Sigmoid colon (tissue), 6 donors: ENCODE measurements at regions not wholly inside any gene's neighbourhood (a gene's known extent, or its start where the extent isn't known, plus 50 kb on each side); places are given as distances from the start of the nearest gene placed in this dataset.

Source experiments
- DNase-seq: peaks from one replicate; pipeline ENCODE4 v3.0.0-alpha.2; 2019
- H3K27ac ChIP-seq, 4 donors: fragments of 200-600 bp; sonication (generic); one replicate each; pipeline ENCODE4 v1.5.1; 2016 to 2019; ENCODE audit warnings: mild to moderate bottlenecking in 1 of 4
- H3K27me3 ChIP-seq, 3 donors: fragments of 200-600 bp; sonication (generic); one replicate each; pipeline ENCODE4 v1.5.1; 2019; ENCODE audit warnings: mild to moderate bottlenecking in 1 of 3
- H3K36me3 ChIP-seq, 4 donors: fragments of 200-600 bp; sonication (generic); one replicate each; pipeline ENCODE4 v1.5.1; 2016 to 2019
- H3K4me1 ChIP-seq, 4 donors: fragments of 200-600 bp; sonication (generic); one replicate each; pipeline ENCODE4 v1.5.1; 2017 to 2019
- H3K4me3 ChIP-seq, 4 donors: fragments of 200-600 bp; sonication (generic); one replicate each; pipeline ENCODE4 v1.5.1; 2017 to 2019; ENCODE audit warnings: mild to moderate bottlenecking in 2 of 4, moderate library complexity in 1 of 4
- H3K9me3 ChIP-seq, 4 donors: fragments of 200-600 bp in 3 of 4; sonication (generic) in 3 of 4; one replicate each; pipeline versions ENCODE4 v1.5.1 to v1.6.1; 2013 to 2019
- CTCF ChIP-seq, 4 experiments: fragments of 450-650 bp in 3 of 4; fragments of 200-600 bp in 1 of 4; IDR thresholded peaks; one replicate each; pipeline ENCODE4 v1.5.1; 2016 to 2019; ENCODE audit warnings: antibody characterized with exemption in 4 of 4, mild to moderate bottlenecking in 3 of 4, moderate library complexity in 2 of 4
- EP300 ChIP-seq, 4 donors: sonication (generic); formaldehyde crosslinking; IDR thresholded peaks; one replicate each; pipeline ENCODE4 v1.6.1; 2017; ENCODE audit warnings: antibody characterized with exemption in 4 of 4
- POLR2A ChIP-seq, 2 donors: fragments of 450-650 bp; IDR thresholded peaks; one replicate each; pipeline ENCODE4 v1.6.1; 2016; ENCODE audit warnings: antibody characterized with exemption in 2 of 2, mild to moderate bottlenecking in 2 of 2, moderate library complexity in 2 of 2
- POLR2AphosphoS5 ChIP-seq, 4 donors: sonication (generic); formaldehyde crosslinking; IDR thresholded peaks; one replicate each; pipeline ENCODE4 v1.6.1; 2017; ENCODE audit warnings: antibody characterized with exemption in 4 of 4
- WGBS, 2 donors: extraction: QIAGEN DNeasy Blood & Tissue Kit; methylation state at CpG; one replicate each; pipeline ENCODE4 v1.1.7; 2013; 5-methylcytosine and 5-hydroxymethylcytosine counted together
- intact Hi-C: fragments of 100-400 bp; cut with DNase I; formaldehyde crosslinking; loops from one replicate; pipeline ENCODE4 v1.15.1; 2023
- donor health status: healthy with polysubstance abuse.
- donor health status: healthy.

DNA sequence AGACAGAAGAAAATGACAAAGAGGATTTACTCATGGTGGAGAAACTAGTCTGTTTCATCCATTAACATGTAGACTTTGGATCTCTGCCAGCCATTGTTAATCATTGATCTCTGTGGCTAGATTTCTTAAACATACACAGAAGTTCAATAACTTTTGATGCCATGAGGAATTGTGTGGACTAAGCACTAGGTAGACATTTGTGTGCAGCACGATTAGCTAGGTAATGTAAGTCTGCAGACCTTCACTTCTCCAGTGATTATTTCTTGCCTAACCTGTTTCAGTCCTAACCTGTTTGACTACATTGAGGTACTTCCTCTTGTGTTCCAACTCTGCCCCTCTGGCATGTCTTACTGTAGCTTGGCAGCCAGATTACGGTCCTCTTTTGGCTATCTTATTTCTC is 928.5 kb upstream of the ROBO1 start:
- TF ChIP-seq CTCF (IDR thresholded peaks at IDR 0.05) (no peak), POLR2A (IDR thresholded peaks at IDR 0.05) (no peak), EP300 (IDR thresholded peaks at IDR 0.05) (no peak), POLR2AphosphoS5 (IDR thresholded peaks at IDR 0.05) (no peak)
- no peak for DNase-seq
- no peaks in the 10 kb centered on the region for H3K9me3 ChIP-seq
- H3K27me3 ChIP-seq = no peaks in the 10 kb centered on the region
- H3K36me3 ChIP-seq = no peaks in the 10 kb centered on the region
- 17 to 58% methylated on average over 2 of the region's 2 CpGs for WGBS, 2 donors
- no peak overlapping the region for H3K27ac ChIP-seq
- H3K4me1 ChIP-seq = no peaks in the 10 kb centered on the region
- intact Hi-C loops = no loop called here
- no peak overlapping the region for H3K4me3 ChIP-seq

DNA sequence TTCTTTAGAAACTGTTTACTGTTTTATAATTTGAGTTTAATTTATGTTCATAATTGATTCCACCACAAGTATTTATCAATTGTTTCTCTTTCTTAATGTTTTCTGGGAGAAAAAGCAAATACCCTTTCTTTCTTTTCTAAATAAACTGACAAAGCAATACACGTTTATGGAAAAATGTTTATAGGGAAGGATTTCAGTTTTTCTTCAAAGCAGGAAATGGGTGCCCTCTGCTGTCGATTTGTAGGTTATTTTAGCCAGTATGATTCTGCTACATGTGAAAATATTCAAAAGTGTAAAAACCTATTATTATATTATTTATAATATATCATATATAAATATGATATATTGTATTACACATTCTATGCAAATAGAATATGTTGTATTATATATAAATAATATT is 921.0 kb upstream of the ROBO1 start:
- Histone ChIP-seq H3K9me3 (no peaks in the 10 kb centered on the region), H3K36me3 (no peaks in the 10 kb centered on the region), H3K27me3 (no peaks in the 10 kb centered on the region), H3K4me1 (no peaks in the 10 kb centered on the region), H3K4me3 (no peak overlapping the region), H3K27ac (no peak overlapping the region)
- DNase-seq = no peak
- WGBS, 2 donors = 1 to 4% methylated on average over 2 of the region's 2 CpGs
- TF ChIP-seq CTCF (IDR thresholded peaks at IDR 0.05) (peak in 1 of 4 experiments; percentile 11), POLR2A (IDR thresholded peaks at IDR 0.05) (no peak)
- intact Hi-C loops = loop anchor here (5.0 kb wide), 1 partner anchor 1172 kb away; no protein-coding TSS in a partner anchor

DNA sequence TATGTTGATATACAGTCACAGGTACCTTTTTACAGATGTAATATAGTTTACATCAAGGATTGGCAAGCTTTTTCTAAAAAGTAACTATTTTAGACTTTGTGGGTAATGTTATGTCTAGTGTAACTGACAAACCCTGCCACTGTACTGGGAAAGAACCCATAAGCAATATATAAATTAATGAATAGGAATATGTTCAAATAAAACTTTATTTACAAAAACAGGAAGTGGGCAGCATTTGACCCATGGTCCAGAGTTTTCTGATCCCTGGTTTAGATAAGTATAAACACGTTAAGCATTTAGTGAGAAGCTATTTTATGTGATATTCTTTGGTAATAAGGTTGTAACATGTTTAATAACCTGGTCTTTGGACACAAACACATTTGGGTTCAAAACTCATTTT is 915.2 kb upstream of the ROBO1 start:
- intact Hi-C loops = no loop called here
- Histone ChIP-seq H3K27ac (no peak overlapping the region), H3K9me3 (no peaks in the 10 kb centered on the region), H3K4me3 (no peak overlapping the region), H3K36me3 (no peaks in the 10 kb centered on the region), H3K4me1 (no peaks in the 10 kb centered on the region), H3K27me3 (no peaks in the 10 kb centered on the region)
- DNase-seq = no peak
- 71 to 75% methylated on average over 1 of the region's 1 CpG for WGBS, 2 donors
- TF ChIP-seq EP300 (IDR thresholded peaks at IDR 0.05) = no peak
- no peak for TF ChIP-seq CTCF (IDR thresholded peaks at IDR 0.05)
- no peak for TF ChIP-seq POLR2A (IDR thresholded peaks at IDR 0.05)
- TF ChIP-seq POLR2AphosphoS5 (IDR thresholded peaks at IDR 0.05) = no peak

DNA sequence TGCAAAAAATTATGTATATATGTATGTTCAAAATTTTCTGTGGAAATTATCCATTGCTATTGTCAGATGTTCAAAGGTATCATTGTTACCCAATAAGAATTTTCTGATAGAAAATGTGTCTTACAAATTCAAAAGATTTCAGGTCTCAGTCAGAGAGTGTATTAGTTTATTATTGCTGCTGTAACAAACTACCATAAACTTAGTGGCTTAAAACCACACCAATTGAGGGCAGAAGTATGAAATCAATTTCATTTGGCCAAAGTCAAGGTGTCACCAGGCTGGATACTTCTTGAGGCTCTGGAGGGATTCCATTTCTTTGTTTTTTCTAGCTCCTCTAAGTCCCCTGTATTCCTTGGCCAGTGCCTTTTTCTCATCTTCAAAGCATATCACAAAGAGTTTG is 914.4 kb upstream of the ROBO1 start:
- H3K4me3 ChIP-seq = no peak overlapping the region
- no peaks in the 10 kb centered on the region for H3K36me3 ChIP-seq
- no peaks in the 10 kb centered on the region for H3K27me3 ChIP-seq
- no peak overlapping the region for H3K27ac ChIP-seq
- H3K4me1 ChIP-seq = no peaks in the 10 kb centered on the region
- TF ChIP-seq EP300 (IDR thresholded peaks at IDR 0.05) (no peak), POLR2AphosphoS5 (IDR thresholded peaks at IDR 0.05) (no peak), CTCF (IDR thresholded peaks at IDR 0.05) (no peak), POLR2A (IDR thresholded peaks at IDR 0.05) (no peak)
- no peaks in the 10 kb centered on the region for H3K9me3 ChIP-seq
- no peak for DNase-seq
- intact Hi-C loops = no loop called here

GRCh38 chr3:80677796-80678195 is 910.0 kb upstream of the ROBO1 start:
- WGBS, 2 donors = 77 to 85% methylated on average over 6 of the region's 6 CpGs
- no peaks in the 10 kb centered on the region for H3K9me3 ChIP-seq
- H3K4me3 ChIP-seq = no peak overlapping the region
- H3K4me1 ChIP-seq = no peaks in the 10 kb centered on the region
- no peaks in the 10 kb centered on the region for H3K27me3 ChIP-seq
- no peak overlapping the region for H3K27ac ChIP-seq
- TF ChIP-seq CTCF (IDR thresholded peaks at IDR 0.05) (no peak), EP300 (IDR thresholded peaks at IDR 0.05) (no peak), POLR2A (IDR thresholded peaks at IDR 0.05) (no peak), POLR2AphosphoS5 (IDR thresholded peaks at IDR 0.05) (no peak)
- intact Hi-C loops = no loop called here
- no peak for DNase-seq
- H3K36me3 ChIP-seq = no peaks in the 10 kb centered on the region
